HCT116 (cell line): ENCODE measurements at regions not wholly inside any gene's neighbourhood (a gene's known extent, or its start where the extent isn't known, plus 50 kb on each side); places are given as distances from the start of the nearest gene placed in this dataset.

Source experiments
- ATAC-seq: fragments of 200-7000 bp; cut with Tn5 transposase; 2 replicates; pipeline ENCODE4 v1.9.1; 2020; ENCODE audit warnings: mild to moderate bottlenecking, moderate library complexity
- BruUV-seq: library from RNA; stranded (reverse); fragments of 400-500 nt; replicated peaks from 2 replicates; lab custom pipeline; 2021; lab: Mats Ljungman, UMichigan
- CTCF ChIA-PET: fragments of 300-600 bp; sonication (Branson Sonifier 250); formaldehyde crosslinking; loops from one replicate; lab custom pipeline; 2021; ENCODE audit warnings: antibody characterized with exemption; lab: Charles Lee
- POLR2A ChIA-PET: fragments of 300-600, 350-600 bp; sonication (Branson Sonifier 250); formaldehyde crosslinking; loops from one replicate; lab custom pipeline; 2021; ENCODE audit warnings: antibody characterized with exemption; lab: Charles Lee
- RAD21 ChIA-PET, 2 experiments: fragments of 300-600 bp; sonication (Branson Sonifier 250); formaldehyde crosslinking; loops; one replicate each; lab custom pipeline; 2023; ENCODE audit warnings: low total read pairs in 2 of 2; ENCODE audit not compliant: uncharacterized antibody in 2 of 2, unreplicated experiment in 2 of 2, low non-redundant PET in 1 of 2; lab: Charles Lee
- DNase-seq: peaks from one replicate; pipeline ENCODE4 v3.0.0-alpha.2; 2010; ENCODE audit warnings: low read depth, low spot score
- H2AFZ ChIP-seq: fragments of 200-600 bp; shearing (Covaris generic), sonication (generic); 2 replicates; pipeline ENCODE4 v1.6.1; 2017; ENCODE audit warnings: low read depth, mixed run types, mixed read lengths, antibody characterized with exemption, low read length; ENCODE audit not compliant: poor library complexity, severe bottlenecking
- H3K27ac ChIP-seq: 2 replicates; pipeline ENCODE4 v1.5.1; 2012; ENCODE audit warnings: low read depth, low read length
- H3K27me3 ChIP-seq: fragments of 200-600 bp; sonication (generic); 2 replicates; pipeline ENCODE4 v1.6.1; 2016; ENCODE audit warnings: mixed run types, low read length, mixed read lengths; ENCODE audit not compliant: insufficient read depth
- H3K36me3 ChIP-seq, 2 experiments: fragments of 200-500 bp in 1 of 2; fragments of 200-600 bp in 1 of 2; sonication (Bioruptor generic) in 1 of 2; sonication (generic) in 1 of 2; 2 replicates each; pipeline versions ENCODE4 v1.5.1 to v1.6.1; 2014 to 2016; ENCODE audit warnings: low read length in 2 of 2, inconsistent platforms in 1 of 2, mixed read lengths in 1 of 2, mixed run types in 1 of 2; ENCODE audit not compliant: insufficient read depth in 2 of 2, control insufficient read depth in 1 of 2
- H3K4me1 ChIP-seq, 2 experiments: fragments of 200-600 bp in 1 of 2; sonication (generic) in 1 of 2; 2 replicates each; pipeline versions ENCODE4 v1.5.1 to v1.6.1; 2012 to 2017; ENCODE audit warnings: low read length in 2 of 2, inconsistent platforms in 1 of 2, mild to moderate bottlenecking in 1 of 2, mixed read lengths in 1 of 2, mixed run types in 1 of 2, moderate library complexity in 1 of 2; ENCODE audit not compliant: insufficient read depth in 2 of 2, control insufficient read depth in 1 of 2
- H3K4me2 ChIP-seq: fragments of 200-600 bp; sonication (generic); 2 replicates; pipeline ENCODE4 v1.6.1; 2017; ENCODE audit warnings: mixed run types, low read length, mixed read lengths
- H3K4me3 ChIP-seq, 2 experiments: fragments of 200-600 bp in 1 of 2; sonication (generic) in 1 of 2; replicated peaks in 1 of 2; 2 replicates each; pipeline ENCODE4 v1.5.1; 2011 to 2016; ENCODE audit warnings: low read length in 2 of 2, control low read depth in 1 of 2, low read depth in 1 of 2, mild to moderate bottlenecking in 1 of 2, mixed read lengths in 1 of 2, mixed run types in 1 of 2
- H3K79me2 ChIP-seq: fragments of 200-600 bp; sonication (generic); 2 replicates; pipeline ENCODE4 v1.6.1; 2017; ENCODE audit warnings: mild to moderate bottlenecking, mixed run types, low read length, moderate library complexity, mixed read lengths; ENCODE audit not compliant: insufficient read depth
- H3K9ac ChIP-seq: fragments of 200-600 bp; sonication (generic); 2 replicates; pipeline ENCODE4 v1.6.1; 2016; ENCODE audit warnings: low read length, mixed read lengths
- H3K9me2 ChIP-seq: fragments of 200-600 bp; sonication (generic), shearing (Covaris generic); 2 replicates; pipeline ENCODE4 v1.6.1; 2017; ENCODE audit warnings: mixed run types, mild to moderate bottlenecking, moderate library complexity; ENCODE audit not compliant: insufficient read depth
- H3K9me3 ChIP-seq, 2 experiments: fragments of 200-500 bp in 1 of 2; fragments of 200-600 bp in 1 of 2; sonication (Bioruptor generic) in 1 of 2; sonication (generic) in 1 of 2; 2 replicates each; pipeline ENCODE4 v1.6.1; 2014 to 2017; ENCODE audit warnings: low read length in 2 of 2, mixed read lengths in 2 of 2, inconsistent platforms in 1 of 2, low read depth in 1 of 2, mild to moderate bottlenecking in 1 of 2, mixed run types in 1 of 2, moderate library complexity in 1 of 2; ENCODE audit not compliant: control insufficient read depth in 1 of 2, insufficient read depth in 1 of 2
- H4K20me1 ChIP-seq: fragments of 200-600 bp; sonication (generic), shearing (Covaris generic); 2 replicates; pipeline ENCODE4 v1.6.1; 2017; ENCODE audit warnings: mixed run types, mild to moderate bottlenecking, moderate library complexity; ENCODE audit not compliant: insufficient read depth
- ATF3 ChIP-seq: IDR thresholded peaks from 2 replicates; pipeline ENCODE4 v1.6.1; 2012
- CEBPB ChIP-seq: IDR thresholded peaks from 2 replicates; pipeline ENCODE4 v1.6.1; 2012; ENCODE audit warnings: low read depth
- EGR1 ChIP-seq: IDR thresholded peaks from 2 replicates; pipeline ENCODE4 v1.6.1; 2012; ENCODE audit warnings: low read depth
- FOSL1 ChIP-seq: IDR thresholded peaks from 2 replicates; pipeline ENCODE4 v1.6.1; 2012; ENCODE audit warnings: low read depth
- MAX ChIP-seq: IDR thresholded peaks from 2 replicates; pipeline ENCODE4 v1.6.1; 2012
- SIN3A ChIP-seq: IDR thresholded peaks from 2 replicates; pipeline ENCODE4 v1.6.1; 2012; ENCODE audit warnings: low read depth
- TCF7L2 ChIP-seq: IDR thresholded peaks from 2 replicates; pipeline ENCODE4 v1.7.0; 2011; ENCODE audit warnings: borderline replicate concordance, inconsistent platforms; ENCODE audit not compliant: insufficient read depth, insufficient read length; ENCODE audit errors: extremely low read depth
- YY1 ChIP-seq: IDR thresholded peaks from 2 replicates; pipeline ENCODE4 v1.6.1; 2011; ENCODE audit warnings: low read length, low read depth, moderate library complexity, mild to moderate bottlenecking; ENCODE audit not compliant: insufficient replicate concordance; ENCODE audit errors: extremely low read depth
- intact Hi-C: fragments of 100-400 bp; cut with micrococcal nuclease; formaldehyde crosslinking; loops from 2 replicates; pipeline ENCODE4 v1.10.0; 2022

- RAD21 ChIA-PET: no interaction called here
- Histone ChIP-seq H3K4me2 (no peak overlapping the region), H3K9me2 (no peaks in the 10 kb centered on the region), H3K27ac (no peak overlapping the region), H3K4me1 (no peaks in the 10 kb centered on the region), H3K36me3 (no peaks in the 10 kb centered on the region), H2AFZ (no peak overlapping the region), H3K27me3 (no peaks in the 10 kb centered on the region), H3K4me3 (no peak overlapping the region), H4K20me1 (no peaks in the 10 kb centered on the region), H3K9me3 (0 out of 4 replicates have a peak, but pooled peaks cover 0 to 3% of the 10 kb centered on the region in 2 experiments), H3K79me2 (no peaks in the 10 kb centered on the region), H3K9ac (no peak overlapping the region)
- POLR2A ChIA-PET: no interaction called here
- no peak for TF ChIP-seq FOSL1
- no peak for TF ChIP-seq YY1
- TF ChIP-seq SIN3A: no peak
- TF ChIP-seq CEBPB: no peak
- no peak for TF ChIP-seq MAX
- TF ChIP-seq EGR1: no peak
- intact Hi-C loops: no loop called here
- no TSS peak for BruUV-seq
- CTCF ChIA-PET: no interaction called here
- ATAC-seq (no peak), DNase-seq (no peak)
Observed at GRCh38 chr7:41114691-41115090, 588.2 kb downstream of the INHBA start.

- Histone ChIP-seq H3K9me3 (0 out of 4 replicates have a peak, but pooled peaks cover 0 to 3% of the 10 kb centered on the region in 2 experiments), H3K9ac (no peak overlapping the region), H3K9me2 (no peaks in the 10 kb centered on the region), H4K20me1 (no peaks in the 10 kb centered on the region), H3K27ac (no peak overlapping the region), H3K4me1 (no peaks in the 10 kb centered on the region), H3K4me2 (no peak overlapping the region), H3K27me3 (no peaks in the 10 kb centered on the region), H3K4me3 (no peak overlapping the region), H2AFZ (no peak overlapping the region), H3K36me3 (no peaks in the 10 kb centered on the region), H3K79me2 (no peaks in the 10 kb centered on the region)
- TF ChIP-seq FOSL1: no peak
- no peak for TF ChIP-seq TCF7L2
- TF ChIP-seq YY1: no peak
- TF ChIP-seq ATF3: no peak
- no peak for ATAC-seq
- BruUV-seq: no TSS peak
- RAD21 ChIA-PET: no interaction called here
- intact Hi-C loops: no loop called here
- CTCF ChIA-PET: no interaction called here
- DNase-seq: no peak
- POLR2A ChIA-PET: no interaction called here
Observed at GRCh38 chr7:41114131-41114530, 588.8 kb downstream of the INHBA start.
